GM18909 (cell line): ENCODE measurements at regions not wholly inside any gene's neighbourhood (a gene's known extent, or its start where the extent isn't known, plus 50 kb on each side); places are given as distances from the start of the nearest gene placed in this dataset.
"Not testable (repeated sequence)": the region's sequence is repeated elsewhere in the genome, so short reads cannot be mapped to it uniquely, and the experiment has no call there.

Source experiments
- ATAC-seq: cut with Tn5 transposase; IDR thresholded peaks from one replicate; pipeline ENCODE4 v1.9.1; 2021; ENCODE audit warnings: mild to moderate bottlenecking; ENCODE audit not compliant: unreplicated experiment, poor library complexity

DNA sequence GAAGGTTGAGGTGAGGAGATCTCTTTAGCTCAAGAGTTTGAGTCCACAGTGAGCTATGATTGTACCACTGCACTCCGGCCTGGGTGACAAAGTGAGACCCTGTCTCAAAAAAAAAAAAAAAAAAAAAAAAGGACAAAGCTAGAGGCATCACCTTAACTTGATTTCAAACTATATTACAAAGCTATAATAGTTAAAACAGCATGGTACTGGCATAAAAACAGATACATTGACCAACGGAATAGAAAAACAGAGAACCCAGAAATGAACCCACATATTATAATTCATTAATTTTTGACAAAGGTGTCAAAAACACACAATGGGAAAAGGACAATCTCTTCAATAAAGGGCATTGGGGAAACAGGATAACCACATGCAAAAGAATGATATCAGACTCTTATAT is 50.8 kb upstream of the MBOAT1 start:
- ATAC-seq, result no peak

GRCh38 chr6:20265842-20266241 is 53.6 kb upstream of the MBOAT1 start:
- ATAC-seq, result no peak

DNA sequence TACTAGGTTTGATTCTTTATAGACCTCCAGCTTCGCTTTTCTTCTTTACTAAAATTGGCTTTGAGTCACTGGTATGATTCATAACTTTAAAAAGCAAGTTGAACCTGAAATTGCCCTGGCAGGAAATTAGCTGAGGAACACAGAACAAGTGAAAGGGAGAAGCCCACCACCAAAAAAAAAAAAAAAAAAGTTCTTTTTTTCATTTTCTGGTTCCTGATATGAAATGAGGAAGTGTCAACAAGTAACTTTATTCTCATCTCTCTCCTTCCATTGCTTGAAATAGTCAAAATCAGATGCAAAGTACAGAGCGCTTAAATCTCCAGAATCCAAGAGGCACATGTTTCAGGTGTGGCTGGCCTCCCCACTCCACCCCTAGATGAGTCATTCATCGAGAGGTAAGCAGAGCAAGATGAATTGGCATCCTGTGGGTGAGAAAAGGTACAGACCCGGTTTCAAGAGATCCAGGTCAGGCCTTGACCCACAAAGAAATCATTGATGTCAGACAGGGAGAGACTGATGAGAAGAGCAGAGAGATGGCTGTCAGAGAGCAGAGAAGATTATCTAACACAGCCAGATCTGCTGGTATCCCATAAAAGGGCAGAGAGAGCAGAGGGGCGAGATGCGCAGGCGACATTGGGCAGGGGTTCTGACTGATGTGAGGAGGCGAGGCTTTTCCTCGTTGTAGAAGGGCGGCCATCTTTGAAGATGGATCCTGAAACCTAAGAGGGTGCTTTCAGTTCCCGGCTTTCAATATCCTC is 54.8 kb upstream of the MBOAT1 start:
- peak; percentile 65 for ATAC-seq

DNA sequence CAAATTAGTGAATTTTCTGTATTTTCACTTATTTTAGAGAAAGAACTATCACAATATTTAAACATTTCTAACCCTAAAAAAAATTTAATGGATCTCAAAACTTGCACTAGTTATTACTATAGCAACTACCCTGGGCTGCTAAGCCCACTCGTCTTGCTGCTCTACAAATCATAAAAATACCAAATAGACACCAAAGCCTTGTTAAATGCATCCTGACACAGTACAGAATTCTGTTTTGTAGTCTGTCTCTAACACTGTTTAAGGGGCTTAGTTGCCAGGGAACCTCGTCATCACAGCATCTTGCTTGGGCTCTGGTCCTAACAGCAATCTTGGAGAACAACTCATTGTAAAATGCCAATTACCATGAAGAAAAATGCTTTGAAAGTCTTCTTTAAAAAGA is 56.9 kb upstream of the MBOAT1 start:
- ATAC-seq, result no peak

GRCh38 chr6:20271818-20272217 is 59.5 kb upstream of the MBOAT1 start:
- ATAC-seq, result no peak

DNA sequence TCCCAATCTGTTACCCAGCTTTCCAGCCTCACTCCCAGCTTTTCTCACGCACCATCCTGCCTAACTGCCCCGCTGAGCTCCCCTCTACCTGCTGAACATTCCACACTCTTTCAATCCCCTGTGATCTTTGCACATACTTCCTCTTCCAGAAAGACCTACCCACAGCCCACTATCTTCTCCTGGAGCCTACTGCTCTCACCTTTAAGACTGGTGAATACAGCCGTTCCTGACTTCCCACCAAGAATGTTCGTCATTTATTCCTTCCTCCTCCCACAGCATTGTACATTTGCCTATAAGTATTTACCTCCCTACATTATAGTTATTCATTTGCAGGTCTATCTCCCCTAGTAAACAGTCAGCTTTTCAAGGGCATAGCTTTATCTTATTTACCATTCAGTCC is 61.9 kb upstream of the MBOAT1 start:
- no peak for ATAC-seq

GRCh38 chr6:20275837-20276236 is 63.6 kb upstream of the MBOAT1 start:
- ATAC-seq, result not testable (repeated sequence)

DNA sequence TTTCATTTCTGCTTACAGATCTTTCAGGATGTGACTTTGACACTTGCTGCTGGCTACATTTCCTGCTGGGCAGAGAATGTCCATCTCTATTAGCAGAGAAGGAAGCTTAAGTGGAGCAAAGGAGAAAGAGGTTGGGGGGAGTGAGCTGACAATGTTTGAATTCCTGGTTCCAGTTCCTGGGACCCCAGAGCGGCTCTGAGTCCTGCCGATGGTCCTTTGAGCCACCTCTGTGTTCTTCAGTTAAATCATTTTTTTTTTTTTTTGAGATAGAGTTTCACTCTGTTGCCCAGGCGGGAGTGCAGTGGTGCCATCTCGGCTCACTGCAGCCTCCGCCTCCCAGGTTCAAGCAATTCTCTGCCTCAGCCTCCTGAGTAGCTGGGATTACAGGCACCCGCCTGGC is 65.5 kb upstream of the MBOAT1 start:
- not testable (repeated sequence) for ATAC-seq

- no peak for ATAC-seq
Measured at GRCh38 chr6:20279051-20279450, 66.8 kb upstream of the MBOAT1 start.

GRCh38 chr6:20279608-20280287 is 67.5 kb upstream of the MBOAT1 start:
- ATAC-seq, result no peak

DNA sequence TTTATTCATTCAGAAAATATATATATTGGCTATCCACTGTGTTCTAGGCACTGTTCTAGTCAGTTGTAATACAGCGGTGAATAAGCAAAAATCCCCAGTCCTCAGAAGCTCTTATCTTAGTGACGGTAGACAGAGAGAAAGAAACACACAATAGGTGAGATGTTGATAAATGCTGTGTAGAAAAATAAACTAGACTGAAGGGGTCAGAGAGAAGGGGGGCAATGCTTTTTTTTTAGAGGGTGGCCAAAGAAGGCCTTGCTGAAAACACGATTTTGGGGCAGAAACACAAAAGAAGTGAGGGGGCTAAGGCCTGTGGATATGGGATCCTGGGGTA is 68.0 kb upstream of the MBOAT1 start:
- ATAC-seq, result no peak

GRCh38 chr6:20284672-20285071 is 72.4 kb upstream of the MBOAT1 start:
- ATAC-seq, result no peak

DNA sequence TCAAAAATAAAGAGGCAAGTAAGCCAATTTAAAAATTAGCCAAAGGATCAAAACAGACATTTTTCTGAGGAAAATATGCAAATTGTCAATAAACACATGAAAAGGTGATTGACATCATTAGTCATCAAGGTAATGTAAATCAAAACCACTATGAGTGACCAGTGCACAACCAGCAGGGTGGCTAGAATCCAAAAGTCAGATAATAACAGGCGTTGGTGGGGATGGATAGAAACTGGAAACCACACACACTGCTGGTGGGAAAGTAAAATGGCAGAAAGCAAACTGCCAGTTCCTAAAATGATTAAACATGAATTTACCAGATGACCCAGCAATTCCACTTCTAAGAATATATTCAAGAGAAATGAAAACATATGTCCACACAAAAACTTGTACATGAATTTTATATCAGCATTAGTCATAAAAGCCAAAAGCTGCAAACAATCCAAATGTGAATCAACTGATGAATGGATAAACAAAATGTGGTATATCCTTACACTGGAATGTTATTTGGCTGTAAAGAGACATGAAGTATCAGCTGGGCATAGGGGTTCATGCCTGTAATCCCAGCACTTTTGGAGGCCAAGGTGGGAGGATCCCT is 74.8 kb upstream of the MBOAT1 start:
- ATAC-seq, result no peak

GRCh38 chr6:20291764-20292580 is 79.7 kb upstream of the MBOAT1 start:
- ATAC-seq, result peak; percentile 90

- no peak for ATAC-seq
Measured at GRCh38 chr6:20292905-20293304, 80.6 kb upstream of the MBOAT1 start.

DNA sequence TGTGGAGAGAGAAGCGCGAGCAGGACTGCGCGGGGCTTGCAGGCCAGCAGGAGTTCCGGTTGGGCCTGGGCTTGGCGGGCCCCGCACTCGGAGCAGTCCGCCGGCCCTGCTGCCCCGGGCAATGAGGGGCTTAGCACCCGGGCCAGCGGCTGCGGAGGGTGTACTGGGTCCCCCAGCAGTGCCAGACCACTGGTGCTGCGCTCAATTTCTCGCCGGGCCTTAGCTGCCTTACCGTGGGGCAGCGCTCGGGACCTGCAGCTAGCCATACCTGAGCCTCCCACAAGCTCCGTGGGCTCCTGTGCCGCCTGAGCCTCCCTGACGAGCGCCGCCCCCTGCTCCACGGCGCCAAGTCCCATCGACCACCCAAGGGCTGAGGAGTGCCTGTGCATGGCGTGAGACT is 89.0 kb upstream of the MBOAT1 start:
- ATAC-seq, result no peak

DNA sequence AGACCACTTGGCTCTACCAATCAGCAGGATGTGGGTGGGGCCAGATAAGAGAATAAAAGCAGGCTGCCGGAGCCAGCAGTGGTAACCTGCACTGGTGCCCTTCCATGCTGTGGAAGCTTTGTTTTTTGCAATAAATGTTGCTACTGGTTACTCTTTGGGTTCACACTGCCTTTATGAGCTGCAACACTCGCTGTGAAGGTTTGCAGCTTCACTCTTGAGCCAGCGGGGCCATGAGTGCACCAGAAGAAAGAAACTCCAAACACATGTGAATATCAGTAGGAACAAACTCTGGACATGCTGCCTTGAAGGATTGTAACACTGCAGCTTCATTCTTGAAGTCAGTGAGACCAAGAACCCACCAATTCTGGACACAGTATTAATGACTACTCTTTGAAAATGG is 89.9 kb upstream of the MBOAT1 start:
- no peak for ATAC-seq

- no peak for ATAC-seq
Measured at GRCh38 chr6:20302702-20303251, 90.5 kb upstream of the MBOAT1 start.

DNA sequence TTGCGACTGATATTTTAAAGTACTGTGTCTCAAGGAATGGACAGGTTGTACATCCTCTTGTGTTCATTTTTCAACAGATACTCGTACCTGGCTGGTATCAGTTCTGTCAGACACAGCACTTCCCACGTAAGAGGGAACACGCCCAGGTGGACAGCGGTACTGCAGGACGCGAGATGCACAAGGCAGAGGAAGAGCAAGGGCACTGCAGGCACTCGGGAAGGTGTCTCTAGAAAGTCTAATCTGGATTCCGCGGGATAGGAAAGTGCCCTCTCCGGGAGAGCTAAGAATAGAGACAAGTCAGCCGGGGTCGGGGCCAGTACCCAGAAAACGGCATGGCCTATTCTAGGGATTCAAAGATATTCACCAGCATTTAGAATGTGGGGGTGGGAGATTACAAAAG is 94.2 kb upstream of the MBOAT1 start:
- ATAC-seq, result no peak

- no peak for ATAC-seq
Measured at GRCh38 chr6:20309186-20309585, 92.5 kb upstream of the E2F3 start.

DNA sequence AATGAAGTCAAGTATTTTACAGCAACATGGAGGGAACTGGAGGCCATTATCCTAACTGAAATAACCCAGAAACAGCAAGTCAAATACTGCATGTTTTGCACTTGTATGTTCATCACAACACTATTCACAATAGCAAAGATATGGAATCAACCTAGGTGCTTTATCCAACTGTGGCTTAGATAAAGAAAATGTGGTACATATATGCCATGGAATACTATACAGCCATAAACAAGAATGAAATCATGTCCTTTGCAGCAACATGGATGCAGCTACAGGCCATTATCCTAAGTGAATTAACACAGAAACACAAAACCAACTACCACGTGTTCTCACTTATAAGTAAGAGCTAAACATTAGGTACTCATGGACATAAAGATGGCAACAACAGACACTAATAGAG is 91.5 kb upstream of the E2F3 start:
- ATAC-seq, result no peak
